Ovary (tissue), 3 donors: ENCODE measurements at regions not wholly inside any gene's neighbourhood (a gene's known extent, or its start where the extent isn't known, plus 50 kb on each side); places are given as distances from the start of the nearest gene placed in this dataset.

Experiments
- CTCF ChIP-seq, 3 donors: fragments of 450-650 bp in 2 of 3; fragments of 200-600 bp in 1 of 3; IDR thresholded peaks; one replicate each; pipeline versions ENCODE4 v1.5.1 to v1.8.0; 2016 to 2022; ENCODE audit warnings: antibody characterized with exemption in 3 of 3, mild to moderate bottlenecking in 1 of 3
- POLR2A ChIP-seq: fragments of 450-650 bp; IDR thresholded peaks from one replicate; pipeline ENCODE4 v1.6.1; 2017; ENCODE audit warnings: antibody characterized with exemption, mild to moderate bottlenecking, moderate library complexity
- donor health status: DM: no; HTN: no; CAD: no.

- no peak for TF ChIP-seq CTCF (IDR thresholded peaks at IDR 0.05)
- TF ChIP-seq POLR2A: no peak
Observed at GRCh38 chr5:172530878-172531703, 76.8 kb upstream of the SH3PXD2B start.
